Parathyroid adenoma (tissue), 2 donors: ENCODE measurements at regions not wholly inside any gene's neighbourhood (a gene's known extent, or its start where the extent isn't known, plus 50 kb on each side); places are given as distances from the start of the nearest gene placed in this dataset.

Experiments used
- H2AFZ ChIP-seq: fragments of 300-600 bp; sonication (generic); one replicate; pipeline ENCODE4 v1.7.0; 2017; ENCODE audit warnings: antibody characterized with exemption, mild to moderate bottlenecking
- H3K27ac ChIP-seq: fragments of 300-600 bp; sonication (generic); one replicate; pipeline ENCODE4 v1.7.0; 2017
- H3K27me3 ChIP-seq: fragments of 300-600 bp; sonication (generic); one replicate; pipeline ENCODE4 v1.7.0; 2017; ENCODE audit warnings: low read length; ENCODE audit not compliant: control insufficient read depth, insufficient read depth
- H3K36me3 ChIP-seq: fragments of 300-600 bp; sonication (generic); one replicate; pipeline ENCODE4 v1.7.0; 2017; ENCODE audit warnings: low read length; ENCODE audit not compliant: control insufficient read depth, insufficient read depth
- H3K4me1 ChIP-seq: fragments of 300-600 bp; sonication (generic); one replicate; pipeline ENCODE4 v1.7.0; 2017; ENCODE audit warnings: control low read depth
- H3K4me2 ChIP-seq: fragments of 300-600 bp; sonication (generic); one replicate; pipeline ENCODE4 v1.7.0; 2017; ENCODE audit warnings: low read length
- H3K4me3 ChIP-seq: fragments of 300-600 bp; sonication (generic); one replicate; pipeline ENCODE4 v1.7.0; 2017; ENCODE audit warnings: low read depth, low read length
- H3K79me2 ChIP-seq: fragments of 300-600 bp; sonication (generic); one replicate; pipeline ENCODE4 v1.7.0; 2017; ENCODE audit warnings: control low read depth
- H3K9ac ChIP-seq: fragments of 300-600 bp; sonication (generic); one replicate; pipeline ENCODE4 v1.7.0; 2017; ENCODE audit warnings: mild to moderate bottlenecking
- H3K9me3 ChIP-seq: fragments of 300-600 bp; sonication (generic); one replicate; pipeline ENCODE4 v1.7.0; 2017; ENCODE audit warnings: low read length; ENCODE audit not compliant: control insufficient read depth
- CTCF ChIP-seq: fragments of 300-600 bp; sonication (generic); IDR thresholded peaks from one replicate; pipeline ENCODE4 v1.7.0; 2017; ENCODE audit warnings: antibody characterized with exemption, mild to moderate bottlenecking
- donor health status: primary hyperparathyroidism.

- Histone ChIP-seq H3K4me3 (no peak overlapping the region), H3K9me3 (no peaks in the 10 kb centered on the region), H3K27me3 (no peaks in the 10 kb centered on the region), H2AFZ (no peak overlapping the region), H3K4me2 (no peak overlapping the region), H3K9ac (no peak overlapping the region), H3K27ac (no peak overlapping the region), H3K36me3 (no peaks in the 10 kb centered on the region), H3K4me1 (no peaks in the 10 kb centered on the region), H3K79me2 (no peaks in the 10 kb centered on the region)
- TF ChIP-seq CTCF, result no peak
Observed at GRCh38 chrX:125694171-125694570, 374.5 kb downstream of the TEX13C start.

- Histone ChIP-seq H3K36me3 (no peaks in the 10 kb centered on the region), H3K9me3 (no peaks in the 10 kb centered on the region), H3K27me3 (no peaks in the 10 kb centered on the region), H3K27ac (no peak overlapping the region), H3K4me3 (no peak overlapping the region), H3K9ac (no peak overlapping the region), H2AFZ (no peak overlapping the region), H3K4me1 (no peaks in the 10 kb centered on the region), H3K4me2 (no peak overlapping the region), H3K79me2 (no peaks in the 10 kb centered on the region)
- TF ChIP-seq CTCF, result no peak
Observed at GRCh38 chrX:125709074-125709473, 389.4 kb downstream of the TEX13C start.

GRCh38 chrX:125709532-125709931 is 389.9 kb downstream of the TEX13C start:
- Histone ChIP-seq H3K9ac (no peak overlapping the region), H3K9me3 (no peaks in the 10 kb centered on the region), H3K4me3 (no peak overlapping the region), H3K4me1 (no peaks in the 10 kb centered on the region), H3K27me3 (no peaks in the 10 kb centered on the region), H3K79me2 (no peaks in the 10 kb centered on the region), H3K36me3 (no peaks in the 10 kb centered on the region), H3K4me2 (no peak overlapping the region), H2AFZ (no peak overlapping the region), H3K27ac (no peak overlapping the region)
- TF ChIP-seq CTCF, result no peak

DNA sequence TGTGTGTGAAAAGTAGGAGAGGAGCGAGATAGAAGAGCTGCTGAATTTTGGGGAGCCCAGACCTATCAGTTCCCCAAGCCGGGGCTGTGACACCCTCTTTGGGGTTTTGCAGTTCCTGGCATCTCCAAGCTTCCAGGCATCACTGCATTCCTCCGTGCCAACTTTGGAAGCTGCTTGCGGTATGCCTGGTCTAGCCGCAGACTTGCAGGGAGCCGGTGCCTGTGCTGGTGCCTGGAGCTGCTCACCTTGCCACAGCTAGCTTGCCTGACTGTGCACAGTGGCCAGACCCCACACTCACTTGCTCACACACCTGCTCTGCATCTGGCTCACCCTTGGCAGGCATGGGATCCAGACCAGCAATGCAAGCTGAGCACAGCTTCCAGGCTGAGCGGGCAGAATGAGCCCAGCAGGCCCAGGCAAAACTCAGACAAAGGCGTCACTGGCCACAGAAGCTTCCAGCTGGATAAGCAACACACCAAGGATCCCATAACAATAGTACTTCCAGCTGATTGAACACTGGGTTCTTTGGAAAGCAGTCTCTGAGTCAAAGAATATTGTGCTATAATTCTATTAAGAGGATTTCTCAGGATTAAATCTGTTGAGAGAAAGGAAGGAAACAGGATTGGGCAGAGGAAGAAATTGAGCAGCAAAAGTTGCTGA is 390.9 kb downstream of the TEX13C start:
- Histone ChIP-seq H3K27ac (no peak overlapping the region), H3K4me3 (no peak overlapping the region), H3K79me2 (no peaks in the 10 kb centered on the region), H3K36me3 (no peaks in the 10 kb centered on the region), H3K27me3 (no peaks in the 10 kb centered on the region), H3K4me1 (no peaks in the 10 kb centered on the region), H3K4me2 (no peak overlapping the region), H3K9me3 (no peaks in the 10 kb centered on the region), H2AFZ (no peak overlapping the region), H3K9ac (no peak overlapping the region)
- TF ChIP-seq CTCF, result no peak

- no peak for TF ChIP-seq CTCF
- Histone ChIP-seq H3K4me2 (no peak overlapping the region), H3K27ac (no peak overlapping the region), H3K79me2 (no peaks in the 10 kb centered on the region), H3K4me3 (no peak overlapping the region), H3K27me3 (no peaks in the 10 kb centered on the region), H3K9me3 (no peaks in the 10 kb centered on the region), H2AFZ (no peak overlapping the region), H3K4me1 (no peaks in the 10 kb centered on the region), H3K9ac (no peak overlapping the region), H3K36me3 (no peaks in the 10 kb centered on the region)
Observed at GRCh38 chrX:125711103-125711502, 391.4 kb downstream of the TEX13C start.
